ENCODE measurements at regions not wholly inside any gene's neighbourhood (a gene's known extent, or its start where the extent isn't known, plus 50 kb on each side); places are given as distances from the start of the nearest gene placed in this dataset.

GRCh38 chr1:5481889-5482288, 510.3 kb downstream of the NPHP4 start:
- H3K27ac ChIP-seq, result no peak overlapping the region
- DNase-seq (ENCODE audit: low spot score), result no peak
- no peak for TF ChIP-seq CTCF (IDR thresholded peaks at IDR 0.05)
- H3K4me3 ChIP-seq, result no peak overlapping the region

DNA sequence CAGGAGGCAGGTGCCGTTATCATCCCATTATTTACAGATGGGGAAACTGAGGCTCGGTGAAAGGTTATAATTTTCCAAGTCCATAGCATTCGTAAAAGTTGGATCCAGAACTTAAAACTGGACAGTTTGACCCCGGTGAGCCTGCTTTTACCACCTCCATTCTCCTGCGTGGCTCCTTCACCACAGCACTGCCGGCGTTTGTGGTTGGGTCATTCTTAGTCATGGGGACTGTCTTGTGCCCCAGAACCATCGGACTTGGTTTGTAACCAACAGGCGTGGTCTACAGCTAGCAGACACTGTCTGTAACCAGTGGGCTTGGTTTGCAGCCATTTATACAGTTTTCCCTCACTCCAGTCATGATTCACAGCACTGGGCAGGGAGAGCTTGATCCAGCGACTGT, 511.3 kb downstream of the NPHP4 start:
- no peak for TF ChIP-seq CTCF (IDR thresholded peaks at IDR 0.05)
- H3K27ac ChIP-seq, result no peak overlapping the region
- no peak overlapping the region for H3K4me3 ChIP-seq
- no peak for DNase-seq (ENCODE audit: low spot score)

- Histone ChIP-seq H3K4me3 (no peak overlapping the region), H3K27ac (no peak overlapping the region)
- TF ChIP-seq CTCF (IDR thresholded peaks at IDR 0.05), result no peak
- DNase-seq (ENCODE audit: low spot score), result no peak
Measured at GRCh38 chr1:5479876-5480646, 512.2 kb downstream of the NPHP4 start.

DNA sequence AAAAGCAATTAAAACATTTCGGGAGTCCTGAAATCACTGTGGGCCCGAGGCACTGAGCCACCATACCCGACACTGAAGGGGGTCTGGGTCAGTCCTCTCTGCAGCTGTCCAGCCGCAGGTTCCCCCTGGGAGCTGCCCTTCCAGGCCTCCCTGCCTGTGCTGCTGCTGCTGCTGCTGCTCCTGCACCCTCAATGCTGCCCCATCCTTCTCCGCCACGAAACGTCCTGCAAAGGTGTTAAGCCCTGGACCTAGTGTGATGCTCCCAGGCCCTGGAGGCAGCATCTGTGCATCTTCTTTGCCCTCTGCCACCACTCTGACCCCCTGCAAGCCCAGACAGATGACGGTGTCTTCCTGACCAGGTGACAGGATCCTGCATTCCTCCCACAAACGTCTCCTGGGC, 513.3 kb downstream of the NPHP4 start:
- no peak overlapping the region for H3K27ac ChIP-seq
- H3K4me3 ChIP-seq, result no peak overlapping the region
- TF ChIP-seq CTCF (IDR thresholded peaks at IDR 0.05), result no peak
- DNase-seq (ENCODE audit: low spot score), result no peak

DNA sequence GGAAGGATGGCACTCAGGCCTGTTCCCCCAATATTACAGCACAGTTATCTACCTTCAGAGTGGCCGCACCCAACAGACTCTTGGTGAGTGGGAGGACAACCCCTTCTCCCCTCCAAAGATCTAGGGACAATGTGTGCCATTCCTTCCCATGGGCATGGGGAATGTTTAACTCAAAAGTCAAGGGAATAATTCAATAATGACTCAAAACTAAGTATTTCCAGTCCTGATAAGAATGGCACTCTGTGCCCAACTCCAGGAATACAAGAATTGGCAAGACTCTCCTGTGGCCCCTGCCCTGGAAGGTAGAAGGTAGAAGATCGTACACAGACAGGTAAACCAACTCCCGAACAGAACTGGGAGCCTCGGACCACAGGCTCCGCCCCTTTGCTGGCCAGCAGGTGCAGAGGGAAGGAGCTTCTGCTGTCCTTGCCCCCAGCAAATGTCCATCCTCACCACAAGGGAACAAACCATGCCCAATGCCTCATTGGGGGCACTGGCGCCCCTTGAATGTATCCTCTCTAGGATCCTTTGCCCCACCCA, 514.0 kb downstream of the NPHP4 start:
- TF ChIP-seq CTCF (IDR thresholded peaks at IDR 0.05), result no peak
- Histone ChIP-seq H3K27ac (no peak overlapping the region), H3K4me3 (no peak overlapping the region)
- DNase-seq (ENCODE audit: low spot score), result no peak

GRCh38 chr1:5477716-5478115, 514.5 kb downstream of the NPHP4 start:
- TF ChIP-seq CTCF (IDR thresholded peaks at IDR 0.05), result no peak
- Histone ChIP-seq H3K4me3 (no peak overlapping the region), H3K27ac (no peak overlapping the region)
- no peak for DNase-seq (ENCODE audit: low spot score)

DNA sequence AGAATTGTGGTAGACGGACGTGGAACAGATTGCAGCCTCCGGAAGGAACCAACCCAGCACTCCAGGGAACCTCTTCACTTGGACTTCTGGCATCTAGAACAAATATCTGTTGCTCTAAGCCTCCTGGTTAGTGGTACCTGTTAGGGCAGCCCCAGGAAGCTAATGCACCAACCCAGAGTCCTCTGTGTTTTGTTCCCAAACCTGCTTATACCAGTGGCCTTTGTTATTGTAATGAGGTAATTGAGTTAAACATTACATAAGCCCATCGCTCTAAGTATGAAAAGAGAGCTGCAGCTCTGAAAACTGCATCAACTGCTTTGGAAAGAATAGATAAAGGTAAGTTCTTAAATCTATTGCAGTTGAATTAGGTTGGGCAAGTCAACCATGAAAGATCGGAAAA, 516.7 kb downstream of the NPHP4 start:
- TF ChIP-seq CTCF (IDR thresholded peaks at IDR 0.05), result no peak
- Histone ChIP-seq H3K4me3 (no peak overlapping the region), H3K27ac (no peak overlapping the region)
- no peak for DNase-seq (ENCODE audit: low spot score)
